ENCODE measurements at regions not wholly inside any gene's neighbourhood (a gene's known extent, or its start where the extent isn't known, plus 50 kb on each side); places are given as distances from the start of the nearest gene placed in this dataset.

GRCh38 chr12:125966641-125967040 lies 901.4 kb downstream of the AACS start:
- Histone ChIP-seq H3K27ac (ENCODE audit: low read length) (no peak overlapping the region), H3K36me3 (ENCODE audit: low read depth, low read length) (no peaks in the 10 kb centered on the region), H3K27me3 (ENCODE audit: low read length) (peaks cover 23% of the 10 kb centered on the region; the same call in 1 of the 2 replicates), H3F3A (ENCODE audit: low read length, unreplicated experiment) (no peaks in the 10 kb centered on the region), H3K79me2 (ENCODE audit: low read length) (no peaks in the 10 kb centered on the region), H3K9me3 (ENCODE audit: low read length) (no peaks in the 10 kb centered on the region), H3K4me1 (ENCODE audit: insufficient read depth, low read length) (no peaks in the 10 kb centered on the region), H4K20me1 (ENCODE audit: low read length) (no peaks in the 10 kb centered on the region), H3K9ac (ENCODE audit: low read length) (no peak overlapping the region), H3K9me2 (replicated peaks; ENCODE audit: low read length) (no peaks in the 10 kb centered on the region), H3K4me3 (ENCODE audit: low read length) (no peak overlapping the region), H2AFZ (ENCODE audit: low read length) (no peak overlapping the region), H3K4me2 (ENCODE audit: low read length) (no peak overlapping the region)
- ATAC-seq (no peak), DNase-seq (no peak)
- BruUV-seq (replicated peaks): no TSS peak
- CTCF ChIA-PET: no interaction called here
- POLR2A ChIA-PET (ENCODE audit: unreplicated experiment): no interaction called here
- TF ChIP-seq, protein P1, sequence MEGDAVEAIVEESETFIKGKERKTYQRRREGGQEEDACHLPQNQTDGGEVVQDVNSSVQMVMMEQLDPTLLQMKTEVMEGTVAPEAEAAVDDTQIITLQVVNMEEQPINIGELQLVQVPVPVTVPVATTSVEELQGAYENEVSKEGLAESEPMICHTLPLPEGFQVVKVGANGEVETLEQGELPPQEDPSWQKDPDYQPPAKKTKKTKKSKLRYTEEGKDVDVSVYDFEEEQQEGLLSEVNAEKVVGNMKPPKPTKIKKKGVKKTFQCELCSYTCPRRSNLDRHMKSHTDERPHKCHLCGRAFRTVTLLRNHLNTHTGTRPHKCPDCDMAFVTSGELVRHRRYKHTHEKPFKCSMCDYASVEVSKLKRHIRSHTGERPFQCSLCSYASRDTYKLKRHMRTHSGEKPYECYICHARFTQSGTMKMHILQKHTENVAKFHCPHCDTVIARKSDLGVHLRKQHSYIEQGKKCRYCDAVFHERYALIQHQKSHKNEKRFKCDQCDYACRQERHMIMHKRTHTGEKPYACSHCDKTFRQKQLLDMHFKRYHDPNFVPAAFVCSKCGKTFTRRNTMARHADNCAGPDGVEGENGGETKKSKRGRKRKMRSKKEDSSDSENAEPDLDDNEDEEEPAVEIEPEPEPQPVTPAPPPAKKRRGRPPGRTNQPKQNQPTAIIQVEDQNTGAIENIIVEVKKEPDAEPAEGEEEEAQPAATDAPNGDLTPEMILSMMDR (conservative IDR thresholded peaks at IDR 0.05; ENCODE audit: low read depth, low read length): no peak
- TF ChIP-seq EZH2phosphoT487 (IDR thresholded peaks at IDR 0.05; ENCODE audit: borderline replicate concordance, low read length): no peak
- no peak for TF ChIP-seq EZH2 (IDR thresholded peaks at IDR 0.05; ENCODE audit: low read length, unreplicated experiment)
- intact Hi-C loops (cut with micrococcal nuclease): no loop called here

DNA sequence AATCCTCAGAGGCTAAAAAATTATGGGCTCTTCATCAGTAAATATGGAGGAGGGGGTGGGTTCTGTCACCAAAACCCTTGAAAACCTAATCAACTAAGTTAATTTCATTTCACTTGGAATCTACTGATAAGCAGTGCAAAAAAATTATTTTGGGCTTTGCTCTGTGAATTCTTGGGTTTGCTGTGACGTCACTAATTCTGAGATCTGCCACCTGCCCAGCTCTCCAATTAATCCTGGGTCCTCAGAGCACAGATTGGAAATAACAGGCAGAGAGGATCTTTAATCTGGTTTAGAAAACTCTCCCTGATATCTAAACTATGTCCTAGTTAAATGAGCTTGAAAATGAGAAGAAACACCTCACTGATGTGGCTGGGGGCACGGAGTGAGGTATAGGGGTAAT lies 903.2 kb downstream of the AACS start:
- CTCF ChIA-PET: no interaction called here
- H3K9me2 ChIP-seq (replicated peaks; ENCODE audit: low read length): no peaks in the 10 kb centered on the region
- H3K4me2 ChIP-seq (ENCODE audit: low read length): no peak overlapping the region
- H3F3A ChIP-seq (ENCODE audit: low read length, unreplicated experiment): no peaks in the 10 kb centered on the region
- H3K36me3 ChIP-seq (ENCODE audit: low read depth, low read length): no peaks in the 10 kb centered on the region
- H3K27me3 ChIP-seq (ENCODE audit: low read length): peaks cover 23% of the 10 kb centered on the region; the same call in 1 of the 2 replicates
- no peak for ATAC-seq
- no peak overlapping the region for H3K9ac ChIP-seq (ENCODE audit: low read length)
- DNase-seq: no peak
- POLR2A ChIA-PET (ENCODE audit: unreplicated experiment): no interaction called here
- H3K79me2 ChIP-seq (ENCODE audit: low read length): no peaks in the 10 kb centered on the region
- no peak overlapping the region for H3K4me3 ChIP-seq (ENCODE audit: low read length)
- intact Hi-C loops (cut with micrococcal nuclease): no loop called here
- no peak overlapping the region for H2AFZ ChIP-seq (ENCODE audit: low read length)
- no peak overlapping the region for H3K27ac ChIP-seq (ENCODE audit: low read length)
- no TSS peak for BruUV-seq (replicated peaks)
- no peak for TF ChIP-seq EZH2 (IDR thresholded peaks at IDR 0.05; ENCODE audit: low read length, unreplicated experiment)
- TF ChIP-seq EZH2phosphoT487 (IDR thresholded peaks at IDR 0.05; ENCODE audit: borderline replicate concordance, low read length): no peak
- TF ChIP-seq, protein P1 (conservative IDR thresholded peaks at IDR 0.05; ENCODE audit: low read depth, low read length): no peak
- no peaks in the 10 kb centered on the region for H3K9me3 ChIP-seq (ENCODE audit: low read length)
- H3K4me1 ChIP-seq (ENCODE audit: insufficient read depth, low read length): no peaks in the 10 kb centered on the region
- H4K20me1 ChIP-seq (ENCODE audit: low read length): no peaks in the 10 kb centered on the region

- Histone ChIP-seq H3K9me3 (ENCODE audit: low read length) (no peaks in the 10 kb centered on the region), H3K4me1 (ENCODE audit: insufficient read depth, low read length) (no peaks in the 10 kb centered on the region), H4K20me1 (ENCODE audit: low read length) (no peaks in the 10 kb centered on the region), H3F3A (ENCODE audit: low read length, unreplicated experiment) (no peaks in the 10 kb centered on the region), H3K9ac (ENCODE audit: low read length) (no peak overlapping the region), H3K9me2 (replicated peaks; ENCODE audit: low read length) (no peaks in the 10 kb centered on the region), H3K79me2 (ENCODE audit: low read length) (no peaks in the 10 kb centered on the region), H3K36me3 (ENCODE audit: low read depth, low read length) (no peaks in the 10 kb centered on the region), H2AFZ (ENCODE audit: low read length) (no peak overlapping the region), H3K4me3 (ENCODE audit: low read length) (no peak overlapping the region), H3K4me2 (ENCODE audit: low read length) (no peak overlapping the region), H3K27me3 (ENCODE audit: low read length) (peaks cover 22% of the 10 kb centered on the region; the same call in 1 of the 2 replicates), H3K27ac (ENCODE audit: low read length) (no peak overlapping the region)
- no peak for DNase-seq
- BruUV-seq (replicated peaks): no TSS peak
- TF ChIP-seq, protein P1 (conservative IDR thresholded peaks at IDR 0.05; ENCODE audit: low read depth, low read length): no peak
- TF ChIP-seq EZH2 (IDR thresholded peaks at IDR 0.05; ENCODE audit: low read length, unreplicated experiment) (no peak), EZH2phosphoT487 (IDR thresholded peaks at IDR 0.05; ENCODE audit: borderline replicate concordance, low read length) (no peak)
- intact Hi-C loops (cut with micrococcal nuclease): no loop called here
- ATAC-seq: no peak
- CTCF ChIA-PET: no interaction called here
- POLR2A ChIA-PET (ENCODE audit: unreplicated experiment): no interaction called here
These were observed 906.7 kb downstream of the AACS start for GRCh38 chr12:125971981-125972380.

All from PC-3 (cell line).